Keratinocyte (primary cell): ENCODE measurements at regions not wholly inside any gene's neighbourhood (a gene's known extent, or its start where the extent isn't known, plus 50 kb on each side); places are given as distances from the start of the nearest gene placed in this dataset.

ENCODE experiments used
- DNase-seq: peaks from one replicate; pipeline ENCODE4 v3.0.0-alpha.2; 2011; ENCODE audit warnings: low read depth, missing footprints, low spot score
- FAIRE-seq: peaks from 2 replicates; lab custom pipeline; 2011; peaks lifted over from hg19 to GRCh38; lab: Jason Lieb, UNC
- H2AFZ ChIP-seq: 2 replicates; pipeline ENCODE4 v1.6.0; 2012; ENCODE audit warnings: low read length, control low read depth, inconsistent platforms; ENCODE audit not compliant: control insufficient read depth
- H3K27ac ChIP-seq: 2 replicates; pipeline ENCODE4 v1.5.1; 2011; ENCODE audit warnings: low read length; ENCODE audit not compliant: control insufficient read depth, insufficient read depth
- H3K27me3 ChIP-seq: 3 replicates; pipeline ENCODE4 v1.6.0; 2011; ENCODE audit warnings: low read length; ENCODE audit not compliant: control insufficient read depth, insufficient read depth; ENCODE audit errors: extremely low read depth
- H3K36me3 ChIP-seq, 2 experiments: 2 replicates in 1 of 2; 3 replicates in 1 of 2; pipeline ENCODE4 v1.5.1; 2011; ENCODE audit warnings: low read length in 2 of 2, mild to moderate bottlenecking in 1 of 2; ENCODE audit not compliant: control insufficient read depth in 2 of 2, insufficient read depth in 2 of 2; ENCODE audit errors: extremely low read depth in 1 of 2
- H3K4me1 ChIP-seq: 3 replicates; pipeline ENCODE4 v1.5.1; 2011; ENCODE audit warnings: low read length; ENCODE audit not compliant: control insufficient read depth, insufficient read depth; ENCODE audit errors: extremely low read depth
- H3K4me2 ChIP-seq: 3 replicates; pipeline ENCODE4 v1.6.0; 2011; ENCODE audit warnings: low read depth, low read length; ENCODE audit not compliant: control insufficient read depth, insufficient read depth; ENCODE audit errors: extremely low read depth
- H3K4me3 ChIP-seq, 3 experiments: fragments of 200-600 bp in 1 of 3; sonication (generic) in 1 of 3; 2 replicates in 2 of 3; 3 replicates in 1 of 3; pipeline ENCODE4 v1.5.1; 2011 to 2016; ENCODE audit warnings: low read length in 3 of 3, mild to moderate bottlenecking in 3 of 3, control low read depth in 2 of 3, inconsistent platforms in 1 of 3, low read depth in 1 of 3, mixed read lengths in 1 of 3, mixed run types in 1 of 3, moderate library complexity in 1 of 3; ENCODE audit not compliant: control insufficient read depth in 2 of 3, insufficient read depth in 2 of 3; ENCODE audit errors: extremely low read depth in 1 of 3
- H3K79me2 ChIP-seq: 2 replicates; pipeline ENCODE4 v1.6.0; 2012; ENCODE audit warnings: low read length; ENCODE audit not compliant: control insufficient read depth, insufficient read depth
- H3K9ac ChIP-seq: 3 replicates; pipeline ENCODE4 v1.6.0; 2011; ENCODE audit warnings: low read length; ENCODE audit not compliant: control insufficient read depth, insufficient read depth; ENCODE audit errors: extremely low read depth
- H3K9me1 ChIP-seq: 3 replicates; pipeline ENCODE4 v1.6.0; 2011; ENCODE audit warnings: low read length; ENCODE audit not compliant: control insufficient read depth, insufficient read depth; ENCODE audit errors: extremely low read depth
- H3K9me3 ChIP-seq: 2 replicates; pipeline ENCODE4 v1.5.1; 2012; ENCODE audit warnings: low read depth, low read length; ENCODE audit not compliant: control insufficient read depth
- H4K20me1 ChIP-seq: 3 replicates; pipeline ENCODE4 v1.6.0; 2011; ENCODE audit warnings: low read length; ENCODE audit not compliant: control insufficient read depth, insufficient read depth; ENCODE audit errors: extremely low read depth
- EZH2 ChIP-seq: IDR thresholded peaks from one replicate; pipeline ENCODE4 v1.6.1; 2012; ENCODE audit warnings: inconsistent platforms, mild to moderate bottlenecking, low read length, moderate library complexity
- dilution Hi-C: fragments of 300-500 bp; cut with MboI; formaldehyde crosslinking; loops from one replicate; pipeline ENCODE4 v1.7.0; 2020; ENCODE audit warnings: low sequenced_read_pairs; ENCODE audit not compliant: extremely low pct_ligation_motif_present
- TF ChIP-seq, protein P1 (sequence below), 3 experiments: IDR thresholded peaks in 1 of 3; conservative IDR thresholded peaks in 1 of 3; optimal IDR thresholded peaks in 1 of 3; 2 replicates in 2 of 3; 3 replicates in 1 of 3; pipeline versions ENCODE3 to v1.5.1; 2011; ENCODE audit warnings: low read length in 3 of 3, mild to moderate bottlenecking in 3 of 3, moderate library complexity in 2 of 3, control low read depth in 1 of 3, inconsistent platforms in 1 of 3; ENCODE audit not compliant: insufficient read depth in 2 of 3; ENCODE audit errors: extremely low read depth in 1 of 3

DNA sequence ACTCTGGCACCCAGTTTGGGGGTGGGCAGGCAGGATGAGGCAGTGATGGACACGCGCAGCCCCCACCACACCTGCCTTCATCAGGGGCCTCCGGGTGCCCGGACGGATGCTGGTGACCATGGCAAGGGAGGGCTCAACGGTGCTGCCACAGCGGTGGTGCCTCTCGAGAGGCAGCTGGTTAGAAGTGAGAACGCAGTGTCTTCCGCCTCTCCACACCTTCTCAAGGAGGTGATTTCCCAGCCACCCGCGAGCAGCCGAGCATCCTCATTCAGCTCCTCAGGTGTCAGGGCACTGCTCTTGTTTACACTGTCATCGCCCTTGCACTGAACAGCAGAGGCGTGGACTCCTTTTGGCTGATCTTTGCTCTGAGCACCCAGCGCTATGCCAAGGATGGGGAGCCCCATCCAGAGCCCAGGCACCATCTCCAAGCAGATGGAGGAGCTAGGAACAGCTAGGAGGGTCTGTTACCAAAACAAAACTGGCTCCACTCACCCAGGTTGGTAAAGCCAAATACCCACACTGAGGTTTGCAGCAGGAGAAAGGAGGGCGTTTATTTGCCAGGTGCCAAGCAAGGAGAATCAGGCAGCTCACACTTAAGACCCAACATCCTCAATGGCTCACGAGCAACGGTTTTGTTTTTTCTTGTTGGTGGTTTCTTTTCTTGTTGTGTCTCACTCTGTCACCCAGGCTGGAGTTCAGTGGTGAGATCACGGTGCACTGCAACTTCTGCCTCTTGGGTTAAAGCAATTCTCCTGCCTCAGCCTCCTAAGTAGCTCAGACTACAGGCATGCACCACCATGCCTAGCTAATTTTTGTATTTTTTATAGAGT, 174.3 kb upstream of the TNRC6C start:
- H3K27ac ChIP-seq: no peak overlapping the region
- H3K4me1 ChIP-seq: no peaks in the 10 kb centered on the region
- H3K36me3 ChIP-seq: no peaks in the 10 kb centered on the region
- no peak overlapping the region for H2AFZ ChIP-seq
- FAIRE-seq: no peak
- peaks cover 2% of the 10 kb centered on the region for H4K20me1 ChIP-seq
- no peak overlapping the region for H3K9ac ChIP-seq
- peaks cover 24% of the 10 kb centered on the region for H3K27me3 ChIP-seq
- no peak for DNase-seq
- no peaks in the 10 kb centered on the region for H3K9me3 ChIP-seq
- H3K4me3 ChIP-seq: no peak overlapping the region
- no peak overlapping the region for H3K4me2 ChIP-seq
- no peaks in the 10 kb centered on the region for H3K9me1 ChIP-seq
- TF ChIP-seq, protein P1, sequence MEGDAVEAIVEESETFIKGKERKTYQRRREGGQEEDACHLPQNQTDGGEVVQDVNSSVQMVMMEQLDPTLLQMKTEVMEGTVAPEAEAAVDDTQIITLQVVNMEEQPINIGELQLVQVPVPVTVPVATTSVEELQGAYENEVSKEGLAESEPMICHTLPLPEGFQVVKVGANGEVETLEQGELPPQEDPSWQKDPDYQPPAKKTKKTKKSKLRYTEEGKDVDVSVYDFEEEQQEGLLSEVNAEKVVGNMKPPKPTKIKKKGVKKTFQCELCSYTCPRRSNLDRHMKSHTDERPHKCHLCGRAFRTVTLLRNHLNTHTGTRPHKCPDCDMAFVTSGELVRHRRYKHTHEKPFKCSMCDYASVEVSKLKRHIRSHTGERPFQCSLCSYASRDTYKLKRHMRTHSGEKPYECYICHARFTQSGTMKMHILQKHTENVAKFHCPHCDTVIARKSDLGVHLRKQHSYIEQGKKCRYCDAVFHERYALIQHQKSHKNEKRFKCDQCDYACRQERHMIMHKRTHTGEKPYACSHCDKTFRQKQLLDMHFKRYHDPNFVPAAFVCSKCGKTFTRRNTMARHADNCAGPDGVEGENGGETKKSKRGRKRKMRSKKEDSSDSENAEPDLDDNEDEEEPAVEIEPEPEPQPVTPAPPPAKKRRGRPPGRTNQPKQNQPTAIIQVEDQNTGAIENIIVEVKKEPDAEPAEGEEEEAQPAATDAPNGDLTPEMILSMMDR (optimal IDR thresholded peaks at IDR 0.05 in 1 of 3, IDR thresholded peaks at IDR 0.05 in 1 of 3, conservative IDR thresholded peaks at IDR 0.05 in 1 of 3; ENCODE audit: extremely low read depth in 1 of 3, insufficient read depth in 2 of 3, low read length in 3 of 3): no peak
- TF ChIP-seq EZH2: no peak
- no peaks in the 10 kb centered on the region for H3K79me2 ChIP-seq
- dilution Hi-C loops: no loop called here

DNA sequence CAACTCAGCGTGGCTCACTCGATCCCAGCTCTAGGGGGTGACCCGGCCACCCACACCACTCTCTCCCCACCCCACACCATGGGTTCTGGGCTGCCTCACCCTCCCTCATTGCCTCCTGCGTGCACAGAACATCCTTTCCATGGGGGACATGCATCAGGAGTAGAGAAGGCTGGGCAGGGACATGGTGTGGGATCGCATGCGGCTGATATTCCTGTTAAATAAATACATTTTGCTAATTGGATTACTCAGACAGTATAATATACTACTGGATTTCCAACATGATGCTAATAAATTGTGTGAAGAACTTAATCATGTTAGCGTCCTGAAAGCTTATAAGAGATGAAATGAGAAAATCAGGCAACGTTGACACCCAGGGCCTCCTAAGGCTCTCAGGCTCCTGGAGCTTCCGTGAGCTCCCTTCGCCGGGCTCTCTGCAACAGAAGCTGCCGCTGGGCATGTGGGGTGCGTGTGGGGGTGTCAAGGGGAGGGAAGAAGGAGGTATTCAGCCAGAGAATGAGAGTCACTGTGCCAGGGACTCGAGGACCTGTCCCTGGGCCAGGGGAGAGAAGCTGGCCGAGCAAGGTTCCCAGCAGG, 173.1 kb upstream of the TNRC6C start:
- no peaks in the 10 kb centered on the region for H3K79me2 ChIP-seq
- dilution Hi-C loops: no loop called here
- DNase-seq (no peak), FAIRE-seq (no peak)
- H2AFZ ChIP-seq: no peak overlapping the region
- H3K4me3 ChIP-seq: no peak overlapping the region
- no peak overlapping the region for H3K27ac ChIP-seq
- no peak overlapping the region for H3K4me2 ChIP-seq
- H3K36me3 ChIP-seq: no peaks in the 10 kb centered on the region
- peaks cover 12% of the 10 kb centered on the region for H3K27me3 ChIP-seq
- no peaks in the 10 kb centered on the region for H3K4me1 ChIP-seq
- H3K9me3 ChIP-seq: no peaks in the 10 kb centered on the region
- no peaks in the 10 kb centered on the region for H3K9me1 ChIP-seq
- peaks cover 2% of the 10 kb centered on the region for H4K20me1 ChIP-seq
- H3K9ac ChIP-seq: no peak overlapping the region
- no peak for TF ChIP-seq EZH2
- TF ChIP-seq, protein P1 (optimal IDR thresholded peaks at IDR 0.05 in 1 of 3, IDR thresholded peaks at IDR 0.05 in 1 of 3, conservative IDR thresholded peaks at IDR 0.05 in 1 of 3; ENCODE audit: extremely low read depth in 1 of 3, insufficient read depth in 2 of 3, low read length in 3 of 3): no peak
